ENCODE measurements at regions not wholly inside any gene's neighbourhood (a gene's known extent, or its start where the extent isn't known, plus 50 kb on each side); places are given as distances from the start of the nearest gene placed in this dataset.

GRCh38 chr16:6857575-6857974, 475.1 kb upstream of the RBFOX1 start:
- H3K4me3 ChIP-seq (replicated peaks in 1 of 2; ENCODE audit: low read depth in 2 of 2, low read length in 2 of 2) = no peak overlapping the region
- no peak for TF ChIP-seq CTCF (IDR thresholded peaks at IDR 0.05; ENCODE audit: low read depth, low read length)
- DNase-seq (ENCODE audit: low read depth in 2 of 2) = no peak

- no peak overlapping the region for H3K4me3 ChIP-seq (replicated peaks in 1 of 2; ENCODE audit: low read depth in 2 of 2, low read length in 2 of 2)
- no peak for TF ChIP-seq CTCF (IDR thresholded peaks at IDR 0.05; ENCODE audit: low read depth, low read length)
- DNase-seq (ENCODE audit: low read depth in 2 of 2) = no peak
Measured at GRCh38 chr16:6856578-6856977, 476.1 kb upstream of the RBFOX1 start.

- no peak for TF ChIP-seq CTCF (IDR thresholded peaks at IDR 0.05; ENCODE audit: low read depth, low read length)
- no peak for DNase-seq (ENCODE audit: low read depth in 2 of 2)
- no peak overlapping the region for H3K4me3 ChIP-seq (replicated peaks in 1 of 2; ENCODE audit: low read depth in 2 of 2, low read length in 2 of 2)
Measured at GRCh38 chr16:6853565-6853964, 479.1 kb upstream of the RBFOX1 start.

GRCh38 chr16:6852643-6853225, 479.9 kb upstream of the RBFOX1 start:
- no peak for TF ChIP-seq CTCF (IDR thresholded peaks at IDR 0.05; ENCODE audit: low read depth, low read length)
- no peak overlapping the region for H3K4me3 ChIP-seq (replicated peaks in 1 of 2; ENCODE audit: low read depth in 2 of 2, low read length in 2 of 2)
- DNase-seq (ENCODE audit: low read depth in 2 of 2) = no peak

GRCh38 chr16:6846452-6846851, 486.2 kb upstream of the RBFOX1 start:
- no peak for DNase-seq (ENCODE audit: low read depth in 2 of 2)
- H3K4me3 ChIP-seq (replicated peaks in 1 of 2; ENCODE audit: low read depth in 2 of 2, low read length in 2 of 2) = no peak overlapping the region
- no peak for TF ChIP-seq CTCF (IDR thresholded peaks at IDR 0.05; ENCODE audit: low read depth, low read length)

- no peak for DNase-seq (ENCODE audit: low read depth in 2 of 2)
- H3K4me3 ChIP-seq (replicated peaks in 1 of 2; ENCODE audit: low read depth in 2 of 2, low read length in 2 of 2) = no peak overlapping the region
- no peak for TF ChIP-seq CTCF (IDR thresholded peaks at IDR 0.05; ENCODE audit: low read depth, low read length)
Measured at GRCh38 chr16:6841392-6841791, 491.3 kb upstream of the RBFOX1 start.

GRCh38 chr16:6837722-6838121, 494.9 kb upstream of the RBFOX1 start:
- no peak overlapping the region for H3K4me3 ChIP-seq (replicated peaks in 1 of 2; ENCODE audit: low read depth in 2 of 2, low read length in 2 of 2)
- no peak for TF ChIP-seq CTCF (IDR thresholded peaks at IDR 0.05; ENCODE audit: low read depth, low read length)
- DNase-seq (ENCODE audit: low read depth in 2 of 2) = no peak
